Neural progenitor cell (in vitro differentiated cells): ENCODE measurements at regions not wholly inside any gene's neighbourhood (a gene's known extent, or its start where the extent isn't known, plus 50 kb on each side); places are given as distances from the start of the nearest gene placed in this dataset.

Experiments used
- EZH2 ChIP-seq: fragments of 200-600 bp; sonication (generic); IDR thresholded peaks from 2 replicates; pipeline ENCODE4 v1.6.1; 2017; ENCODE audit warnings: antibody characterized with exemption, mild to moderate bottlenecking, moderate library complexity
- TF ChIP-seq, protein P1 (sequence below): fragments of 200-600 bp; sonication (generic); IDR thresholded peaks from 2 replicates; pipeline ENCODE4 v1.5.1; 2017; ENCODE audit warnings: antibody characterized with exemption, mild to moderate bottlenecking

DNA sequence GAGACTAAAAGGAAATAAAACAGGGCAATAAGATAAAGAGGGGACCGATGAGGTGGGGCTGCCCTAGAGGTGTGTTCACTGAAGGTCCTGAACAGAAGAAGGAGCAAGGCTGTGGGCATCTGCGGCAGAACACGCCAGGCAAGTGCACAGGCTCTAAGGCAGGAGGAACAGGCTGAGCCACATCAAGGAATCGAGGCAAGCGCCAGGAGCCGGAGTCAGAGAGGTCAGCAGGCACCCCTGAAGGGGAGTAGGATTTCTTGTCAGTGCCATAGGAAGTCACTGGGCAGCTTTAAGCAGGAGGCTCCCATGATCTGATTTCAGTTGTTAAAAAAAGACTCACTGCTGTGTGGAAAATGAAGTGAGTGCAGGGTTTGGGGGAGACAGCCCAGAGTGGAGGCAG, 186.5 kb downstream of the KATNIP start:
- TF ChIP-seq, protein P1, sequence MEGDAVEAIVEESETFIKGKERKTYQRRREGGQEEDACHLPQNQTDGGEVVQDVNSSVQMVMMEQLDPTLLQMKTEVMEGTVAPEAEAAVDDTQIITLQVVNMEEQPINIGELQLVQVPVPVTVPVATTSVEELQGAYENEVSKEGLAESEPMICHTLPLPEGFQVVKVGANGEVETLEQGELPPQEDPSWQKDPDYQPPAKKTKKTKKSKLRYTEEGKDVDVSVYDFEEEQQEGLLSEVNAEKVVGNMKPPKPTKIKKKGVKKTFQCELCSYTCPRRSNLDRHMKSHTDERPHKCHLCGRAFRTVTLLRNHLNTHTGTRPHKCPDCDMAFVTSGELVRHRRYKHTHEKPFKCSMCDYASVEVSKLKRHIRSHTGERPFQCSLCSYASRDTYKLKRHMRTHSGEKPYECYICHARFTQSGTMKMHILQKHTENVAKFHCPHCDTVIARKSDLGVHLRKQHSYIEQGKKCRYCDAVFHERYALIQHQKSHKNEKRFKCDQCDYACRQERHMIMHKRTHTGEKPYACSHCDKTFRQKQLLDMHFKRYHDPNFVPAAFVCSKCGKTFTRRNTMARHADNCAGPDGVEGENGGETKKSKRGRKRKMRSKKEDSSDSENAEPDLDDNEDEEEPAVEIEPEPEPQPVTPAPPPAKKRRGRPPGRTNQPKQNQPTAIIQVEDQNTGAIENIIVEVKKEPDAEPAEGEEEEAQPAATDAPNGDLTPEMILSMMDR = no peak
- TF ChIP-seq EZH2 = no peak
